AG04450 (cell line): ENCODE measurements at regions not wholly inside any gene's neighbourhood (a gene's known extent, or its start where the extent isn't known, plus 50 kb on each side); places are given as distances from the start of the nearest gene placed in this dataset.

Experiments
- CTCF ChIA-PET: fragments of 300-600, 350-600 bp; formaldehyde crosslinking; extraction: SDS; loops from one replicate; lab custom pipeline; 2022; ENCODE audit warnings: antibody characterized with exemption, inconsistent platforms; lab: Charles Lee
- POLR2A ChIA-PET: fragments of 350-600 bp; formaldehyde crosslinking; extraction: SDS; loops from one replicate; lab custom pipeline; 2021; ENCODE audit warnings: antibody characterized with exemption, inconsistent platforms; lab: Yijun Ruan, JAX
- DNase-seq: peaks from one replicate; pipeline ENCODE4 v3.0.0-alpha.2; 2011; ENCODE audit warnings: low read depth, low spot score
- H3K27ac ChIP-seq: one replicate; pipeline ENCODE4 v1.5.1; 2012; ENCODE audit warnings: low read depth, low read length, control low read depth
- H3K27me3 ChIP-seq: one replicate; pipeline ENCODE4 v1.6.0; 2012; ENCODE audit warnings: low read length; ENCODE audit not compliant: control insufficient read depth, insufficient read depth
- H3K4me3 ChIP-seq: 2 replicates; pipeline ENCODE4 v1.5.1; 2011; ENCODE audit warnings: mild to moderate bottlenecking, low read depth, low read length, control low read depth
- H3K9me3 ChIP-seq: 2 replicates; pipeline ENCODE4 v1.5.1; 2012; ENCODE audit warnings: low read length; ENCODE audit not compliant: control insufficient read depth, insufficient read depth
- TF ChIP-seq, protein P1 (sequence below): IDR thresholded peaks from 2 replicates; pipeline ENCODE4 v1.5.1; 2011; ENCODE audit warnings: low read depth, low read length, control low read depth, inconsistent platforms

- Histone ChIP-seq H3K27me3 (no peaks in the 10 kb centered on the region), H3K27ac (no peak overlapping the region), H3K9me3 (peaks cover 16% of the 10 kb centered on the region), H3K4me3 (no peak overlapping the region)
- ChIA-PET CTCF (no interaction called here), POLR2A (no interaction called here)
- TF ChIP-seq, protein P1, sequence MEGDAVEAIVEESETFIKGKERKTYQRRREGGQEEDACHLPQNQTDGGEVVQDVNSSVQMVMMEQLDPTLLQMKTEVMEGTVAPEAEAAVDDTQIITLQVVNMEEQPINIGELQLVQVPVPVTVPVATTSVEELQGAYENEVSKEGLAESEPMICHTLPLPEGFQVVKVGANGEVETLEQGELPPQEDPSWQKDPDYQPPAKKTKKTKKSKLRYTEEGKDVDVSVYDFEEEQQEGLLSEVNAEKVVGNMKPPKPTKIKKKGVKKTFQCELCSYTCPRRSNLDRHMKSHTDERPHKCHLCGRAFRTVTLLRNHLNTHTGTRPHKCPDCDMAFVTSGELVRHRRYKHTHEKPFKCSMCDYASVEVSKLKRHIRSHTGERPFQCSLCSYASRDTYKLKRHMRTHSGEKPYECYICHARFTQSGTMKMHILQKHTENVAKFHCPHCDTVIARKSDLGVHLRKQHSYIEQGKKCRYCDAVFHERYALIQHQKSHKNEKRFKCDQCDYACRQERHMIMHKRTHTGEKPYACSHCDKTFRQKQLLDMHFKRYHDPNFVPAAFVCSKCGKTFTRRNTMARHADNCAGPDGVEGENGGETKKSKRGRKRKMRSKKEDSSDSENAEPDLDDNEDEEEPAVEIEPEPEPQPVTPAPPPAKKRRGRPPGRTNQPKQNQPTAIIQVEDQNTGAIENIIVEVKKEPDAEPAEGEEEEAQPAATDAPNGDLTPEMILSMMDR, result no peak
- no peak for DNase-seq
Measured at GRCh38 chr16:54822892-54823291, 107.8 kb upstream of the IRX5 start.

GRCh38 chr16:54822492-54822891, 108.2 kb upstream of the IRX5 start:
- H3K27ac ChIP-seq, result no peak overlapping the region
- CTCF ChIA-PET, result no interaction called here
- no peak for DNase-seq
- TF ChIP-seq, protein P1, result no peak
- no peaks in the 10 kb centered on the region for H3K27me3 ChIP-seq
- no peak overlapping the region for H3K4me3 ChIP-seq
- POLR2A ChIA-PET, result no interaction called here
- H3K9me3 ChIP-seq, result peaks cover 16% of the 10 kb centered on the region

GRCh38 chr16:54821731-54822130, 108.9 kb upstream of the IRX5 start:
- no peaks in the 10 kb centered on the region for H3K27me3 ChIP-seq
- POLR2A ChIA-PET, result no interaction called here
- TF ChIP-seq, protein P1, result no peak
- no peak for DNase-seq
- H3K27ac ChIP-seq, result no peak overlapping the region
- H3K4me3 ChIP-seq, result no peak overlapping the region
- CTCF ChIA-PET, result no interaction called here
- H3K9me3 ChIP-seq, result peaks cover 18% of the 10 kb centered on the region

- TF ChIP-seq, protein P1, result no peak
Measured at GRCh38 chr16:54817940-54818574, 112.6 kb upstream of the IRX5 start.

DNA sequence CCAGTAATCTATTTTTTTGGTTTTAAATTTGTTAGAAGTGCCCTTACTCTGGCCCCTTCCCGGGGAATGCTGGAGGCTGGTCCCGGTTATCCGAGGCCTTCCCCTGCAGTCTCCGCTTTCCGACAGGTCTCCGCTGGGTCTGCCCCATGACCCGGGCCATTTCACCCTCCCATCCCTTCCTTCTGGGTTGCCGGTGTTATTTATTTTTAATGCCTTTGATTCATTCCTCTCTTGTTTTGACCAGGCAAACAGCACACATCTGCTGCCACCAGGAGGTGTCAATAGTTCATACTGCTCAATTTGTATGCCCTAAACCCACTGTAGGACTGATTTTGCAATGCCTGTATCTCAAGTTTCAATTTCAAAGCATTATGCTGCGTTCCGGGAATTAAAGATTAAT, 113.2 kb upstream of the IRX5 start:
- H3K27ac ChIP-seq, result no peak overlapping the region
- H3K4me3 ChIP-seq, result no peak overlapping the region
- DNase-seq, result no peak
- POLR2A ChIA-PET, result no interaction called here
- CTCF ChIA-PET, result no interaction called here
- peaks cover 14% of the 10 kb centered on the region for H3K9me3 ChIP-seq
- H3K27me3 ChIP-seq, result no peaks in the 10 kb centered on the region
- TF ChIP-seq, protein P1, result no peak

More at GRCh38 chr16:54817940-54818574, 112.6 kb upstream of the IRX5 start:
- no peak for DNase-seq
- Histone ChIP-seq H3K27me3 (no peaks in the 10 kb centered on the region), H3K9me3 (peaks cover 14% of the 10 kb centered on the region), H3K4me3 (no peak overlapping the region), H3K27ac (no peak overlapping the region)
- POLR2A ChIA-PET, result no interaction called here
- CTCF ChIA-PET, result no interaction called here
